PFSK-1 (cell line): ENCODE measurements at regions not wholly inside any gene's neighbourhood (a gene's known extent, or its start where the extent isn't known, plus 50 kb on each side); places are given as distances from the start of the nearest gene placed in this dataset.

ENCODE experiments used
- FOXP2 ChIP-seq: optimal IDR thresholded peaks from 2 replicates; pipeline ENCODE3; 2011; ENCODE audit warnings: borderline replicate concordance, control low read depth, inconsistent platforms; ENCODE audit not compliant: insufficient read depth; ENCODE audit errors: extremely low read length, extremely low read depth
- POLR2AphosphoS5 ChIP-seq: IDR thresholded peaks from 2 replicates; pipeline ENCODE4 v1.6.1; 2012; ENCODE audit warnings: low read depth, mild to moderate bottlenecking, control low read depth, low read length, moderate library complexity
- TAF1 ChIP-seq: IDR thresholded peaks from 2 replicates; pipeline ENCODE4 v1.6.1; 2012; ENCODE audit warnings: low read length, control low read depth, borderline replicate concordance; ENCODE audit not compliant: insufficient read depth
- TF ChIP-seq, protein P1 (sequence below), 2 experiments: IDR thresholded peaks; 2 replicates each; pipeline versions ENCODE4 v1.6.1 to v1.8.0; 2011 to 2012; ENCODE audit warnings: low read depth in 2 of 2, low read length in 2 of 2, control low read depth in 1 of 2, inconsistent platforms in 1 of 2, mild to moderate bottlenecking in 1 of 2, moderate library complexity in 1 of 2; ENCODE audit not compliant: insufficient read depth in 1 of 2

DNA sequence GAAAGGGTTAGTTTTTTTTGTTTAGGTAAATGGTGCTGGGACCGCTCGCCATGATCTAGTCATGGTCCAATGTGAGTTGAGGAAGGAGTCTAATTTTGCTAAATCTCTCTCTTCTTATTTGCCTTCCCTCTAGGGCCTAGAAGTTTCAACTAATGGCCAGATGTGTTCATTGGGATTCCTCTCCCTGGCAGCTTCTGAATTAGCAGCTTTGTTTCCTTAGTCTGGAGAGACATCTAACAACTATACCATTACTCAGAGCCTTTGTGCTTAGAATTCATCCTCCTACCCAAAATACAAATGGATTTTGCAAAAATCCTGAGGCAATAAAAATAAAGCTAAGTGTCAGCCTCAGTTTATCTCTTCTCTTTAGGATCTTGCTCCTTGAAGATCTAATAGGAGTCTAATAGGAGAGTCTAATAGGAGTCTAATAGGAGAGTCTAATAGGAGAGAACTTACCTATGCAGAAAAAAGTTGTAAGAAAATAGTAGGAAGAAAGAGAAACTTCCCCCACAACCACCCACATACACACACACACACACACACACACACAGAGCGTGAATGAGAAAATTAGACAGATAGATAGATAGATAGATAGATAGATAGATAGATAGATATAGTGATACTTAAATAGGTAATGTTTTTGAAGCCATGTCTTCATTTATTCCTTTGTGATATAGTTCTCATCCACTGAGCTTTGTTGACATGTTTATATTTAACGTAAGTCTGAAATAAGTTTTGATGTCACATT lies 980.5 kb upstream of the CNTN5 start:
- TF ChIP-seq, protein P1, sequence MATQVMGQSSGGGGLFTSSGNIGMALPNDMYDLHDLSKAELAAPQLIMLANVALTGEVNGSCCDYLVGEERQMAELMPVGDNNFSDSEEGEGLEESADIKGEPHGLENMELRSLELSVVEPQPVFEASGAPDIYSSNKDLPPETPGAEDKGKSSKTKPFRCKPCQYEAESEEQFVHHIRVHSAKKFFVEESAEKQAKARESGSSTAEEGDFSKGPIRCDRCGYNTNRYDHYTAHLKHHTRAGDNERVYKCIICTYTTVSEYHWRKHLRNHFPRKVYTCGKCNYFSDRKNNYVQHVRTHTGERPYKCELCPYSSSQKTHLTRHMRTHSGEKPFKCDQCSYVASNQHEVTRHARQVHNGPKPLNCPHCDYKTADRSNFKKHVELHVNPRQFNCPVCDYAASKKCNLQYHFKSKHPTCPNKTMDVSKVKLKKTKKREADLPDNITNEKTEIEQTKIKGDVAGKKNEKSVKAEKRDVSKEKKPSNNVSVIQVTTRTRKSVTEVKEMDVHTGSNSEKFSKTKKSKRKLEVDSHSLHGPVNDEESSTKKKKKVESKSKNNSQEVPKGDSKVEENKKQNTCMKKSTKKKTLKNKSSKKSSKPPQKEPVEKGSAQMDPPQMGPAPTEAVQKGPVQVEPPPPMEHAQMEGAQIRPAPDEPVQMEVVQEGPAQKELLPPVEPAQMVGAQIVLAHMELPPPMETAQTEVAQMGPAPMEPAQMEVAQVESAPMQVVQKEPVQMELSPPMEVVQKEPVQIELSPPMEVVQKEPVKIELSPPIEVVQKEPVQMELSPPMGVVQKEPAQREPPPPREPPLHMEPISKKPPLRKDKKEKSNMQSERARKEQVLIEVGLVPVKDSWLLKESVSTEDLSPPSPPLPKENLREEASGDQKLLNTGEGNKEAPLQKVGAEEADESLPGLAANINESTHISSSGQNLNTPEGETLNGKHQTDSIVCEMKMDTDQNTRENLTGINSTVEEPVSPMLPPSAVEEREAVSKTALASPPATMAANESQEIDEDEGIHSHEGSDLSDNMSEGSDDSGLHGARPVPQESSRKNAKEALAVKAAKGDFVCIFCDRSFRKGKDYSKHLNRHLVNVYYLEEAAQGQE (IDR thresholded peaks at IDR 0.05; ENCODE audit: insufficient read depth in 1 of 2, low read depth in 2 of 2, low read length in 2 of 2): no peak
- TF ChIP-seq POLR2AphosphoS5 (no peak), TAF1 (no peak), FOXP2 (no peak)
